ENCODE measurements at regions not wholly inside any gene's neighbourhood (a gene's known extent, or its start where the extent isn't known, plus 50 kb on each side); places are given as distances from the start of the nearest gene placed in this dataset.
A peak's percentile ranks its signal among the peaks of the same experiment; 100 is the strongest.
"Not testable (repeated sequence)": the region's sequence is repeated elsewhere in the genome, so short reads cannot be mapped to it uniquely, and the experiment has no call there.

DNA sequence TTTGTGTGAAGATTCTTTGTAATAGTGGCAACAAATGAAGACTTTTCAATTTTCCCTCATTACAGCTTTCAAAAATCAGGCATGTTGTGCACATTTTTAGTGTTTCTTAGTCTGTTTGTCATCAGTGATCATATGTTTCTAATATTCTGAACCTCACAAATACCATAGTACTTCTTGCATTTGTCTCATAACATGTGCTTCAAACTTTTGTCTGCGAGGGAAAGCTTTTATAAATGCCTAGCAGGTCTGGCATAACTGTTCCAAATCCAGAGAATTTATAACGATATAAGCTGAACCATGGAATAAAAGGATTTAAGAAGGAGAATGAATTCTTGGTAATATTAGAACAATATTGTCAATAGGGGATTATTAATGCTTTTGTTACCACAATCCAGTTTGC is 670.2 kb downstream of the RFPL4B start:
- Histone ChIP-seq H3K36me3 (ENCODE audit: control insufficient read depth in 2 of 2, insufficient read depth in 2 of 2, low read length in 2 of 2) (no peaks in the 10 kb centered on the region), H3K4me1 (ENCODE audit: control insufficient read depth, insufficient read depth, low read length) (no peaks in the 10 kb centered on the region), H3K4me3 (ENCODE audit: low read length in 2 of 2) (no peak overlapping the region), H3K9me3 (ENCODE audit: control insufficient read depth in 2 of 2, low read length in 2 of 2) (no peaks in the 10 kb centered on the region), H3K9ac (ENCODE audit: low read length in 2 of 2) (no peak overlapping the region), H3K27ac (ENCODE audit: low read length) (no peak overlapping the region), H3K27me3 (ENCODE audit: control insufficient read depth in 1 of 2, insufficient read depth in 2 of 2, low read length in 2 of 2) (no peaks in the 10 kb centered on the region)

DNA sequence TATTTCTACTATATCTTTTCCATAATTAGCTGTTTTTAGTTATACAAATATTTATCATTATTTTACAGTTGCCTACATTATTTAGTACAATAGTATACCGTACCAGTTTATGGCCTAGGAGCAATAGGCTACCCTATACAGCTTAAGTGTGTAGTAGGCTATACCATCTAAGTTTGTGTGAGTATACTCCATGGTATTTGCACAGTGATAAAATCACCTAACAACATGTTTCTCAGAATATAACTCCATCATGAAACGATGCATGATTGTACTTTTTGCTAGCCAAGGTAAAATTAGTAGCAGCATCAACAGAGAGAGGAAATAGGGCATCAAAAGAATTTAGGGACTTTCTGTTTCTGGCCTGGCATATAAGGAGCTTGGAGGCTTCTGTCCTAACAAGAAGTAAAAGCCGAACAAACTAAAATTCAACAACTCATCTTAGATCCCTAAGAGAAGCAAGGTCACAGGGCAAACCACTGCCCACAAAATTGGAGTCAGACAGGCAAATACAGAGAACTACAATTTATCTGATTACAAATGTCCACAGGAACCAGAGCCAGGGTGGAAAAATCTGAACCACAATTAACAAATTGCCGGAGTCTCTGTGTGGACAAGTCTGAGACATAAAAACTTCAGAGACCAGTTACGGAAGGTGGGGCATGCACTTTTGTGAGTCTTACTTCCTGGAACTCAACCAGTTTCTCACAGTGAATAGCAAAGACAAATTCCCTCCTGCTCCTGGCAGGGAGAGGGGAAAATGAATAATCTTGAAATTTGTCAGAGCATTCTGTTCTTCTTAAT is 671.4 kb downstream of the RFPL4B start:
- H3K4me3 ChIP-seq (ENCODE audit: low read length in 2 of 2): peak overlapping the region in 1 of 2 donors; percentile 8
- H3K9ac ChIP-seq (ENCODE audit: low read length in 2 of 2): peak overlapping the region in 1 of 2 donors; percentile 19
- peak overlapping the region; percentile 37 for H3K27ac ChIP-seq (ENCODE audit: low read length)
- no peaks in the 10 kb centered on the region for H3K9me3 ChIP-seq (ENCODE audit: control insufficient read depth in 2 of 2, low read length in 2 of 2)
- H3K4me1 ChIP-seq (ENCODE audit: control insufficient read depth, insufficient read depth, low read length): no peaks in the 10 kb centered on the region
- H3K36me3 ChIP-seq (ENCODE audit: control insufficient read depth in 2 of 2, insufficient read depth in 2 of 2, low read length in 2 of 2): no peaks in the 10 kb centered on the region
- no peaks in the 10 kb centered on the region for H3K27me3 ChIP-seq (ENCODE audit: control insufficient read depth in 1 of 2, insufficient read depth in 2 of 2, low read length in 2 of 2)

DNA sequence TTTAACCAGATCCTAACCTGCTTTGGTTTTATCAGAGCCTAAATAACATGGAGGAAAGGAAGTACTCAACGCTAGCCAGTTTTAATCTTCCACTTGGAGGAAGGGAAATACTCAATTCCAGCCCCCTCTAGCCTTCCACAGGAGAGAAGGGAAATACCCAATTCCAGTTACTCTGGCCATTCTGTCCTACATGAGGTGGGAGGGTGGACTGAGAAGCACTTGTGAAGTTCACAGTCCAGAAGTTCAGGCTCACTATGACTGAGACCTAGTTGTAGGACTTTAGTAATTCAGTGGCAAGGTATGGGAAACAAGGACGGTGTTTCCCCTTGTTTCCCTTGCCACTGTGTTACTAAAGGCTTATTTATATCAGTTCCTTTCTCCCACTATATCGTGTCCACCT is 672.0 kb downstream of the RFPL4B start:
- Histone ChIP-seq H3K36me3 (ENCODE audit: control insufficient read depth in 2 of 2, insufficient read depth in 2 of 2, low read length in 2 of 2) (no peaks in the 10 kb centered on the region), H3K4me1 (ENCODE audit: control insufficient read depth, insufficient read depth, low read length) (no peaks in the 10 kb centered on the region), H3K27me3 (ENCODE audit: control insufficient read depth in 1 of 2, insufficient read depth in 2 of 2, low read length in 2 of 2) (no peaks in the 10 kb centered on the region), H3K9me3 (ENCODE audit: control insufficient read depth in 2 of 2, low read length in 2 of 2) (no peaks in the 10 kb centered on the region), H3K4me3 (ENCODE audit: low read length in 2 of 2) (peak overlapping the region in 1 of 2 donors; percentile 8), H3K9ac (ENCODE audit: low read length in 2 of 2) (no peak overlapping the region), H3K27ac (ENCODE audit: low read length) (peak overlapping the region; percentile 37)

DNA sequence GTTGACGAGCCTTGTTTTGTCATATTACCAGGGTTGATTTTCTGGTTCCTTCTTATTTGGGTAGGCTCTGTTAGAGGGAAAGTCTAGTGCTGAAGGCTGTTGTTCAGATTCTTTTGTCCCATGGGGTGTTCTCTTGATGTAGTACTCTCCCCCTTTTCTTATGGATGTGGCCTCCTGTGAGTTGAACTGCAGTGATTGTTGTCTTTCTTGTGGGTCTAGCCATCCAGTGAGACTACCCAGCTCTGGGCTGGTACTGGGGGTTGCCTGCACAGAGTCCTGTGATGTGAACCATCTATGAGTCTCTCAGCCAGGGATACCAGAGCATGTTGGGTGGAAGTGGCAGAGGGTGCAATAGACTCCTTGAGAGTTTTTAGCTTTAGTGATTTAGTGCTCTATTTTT is 680.6 kb downstream of the RFPL4B start:
- no peaks in the 10 kb centered on the region for H3K4me1 ChIP-seq (ENCODE audit: control insufficient read depth, insufficient read depth, low read length)
- H3K27ac ChIP-seq (ENCODE audit: low read length): no peak overlapping the region
- H3K36me3 ChIP-seq (ENCODE audit: control insufficient read depth in 2 of 2, insufficient read depth in 2 of 2, low read length in 2 of 2): no peaks in the 10 kb centered on the region
- no peaks in the 10 kb centered on the region for H3K9me3 ChIP-seq (ENCODE audit: control insufficient read depth in 2 of 2, low read length in 2 of 2)
- no peak overlapping the region for H3K9ac ChIP-seq (ENCODE audit: low read length in 2 of 2)
- no peak overlapping the region for H3K4me3 ChIP-seq (ENCODE audit: low read length in 2 of 2)
- no peaks in the 10 kb centered on the region for H3K27me3 ChIP-seq (ENCODE audit: control insufficient read depth in 1 of 2, insufficient read depth in 2 of 2, low read length in 2 of 2)

DNA sequence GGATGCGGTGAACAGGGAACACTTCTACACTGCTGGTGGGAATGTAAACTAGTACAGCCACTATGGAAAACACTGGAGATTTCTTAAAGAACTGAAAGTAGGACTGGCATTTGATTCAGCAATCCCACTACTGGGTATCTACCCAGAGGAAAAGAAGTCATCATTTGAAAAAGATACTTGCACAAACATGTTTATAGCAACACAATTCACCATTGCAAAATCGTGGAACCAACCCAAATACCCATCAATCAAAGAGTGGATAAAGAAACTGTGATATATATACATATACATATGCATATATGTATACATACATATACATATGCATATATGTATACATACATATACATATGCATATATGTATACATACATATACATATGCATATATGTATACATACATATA is 682.0 kb downstream of the RFPL4B start:
- not testable (repeated sequence) for H3K9ac ChIP-seq (ENCODE audit: low read length in 2 of 2); H3K36me3 ChIP-seq (ENCODE audit: control insufficient read depth in 2 of 2, insufficient read depth in 2 of 2, low read length in 2 of 2); H3K4me1 ChIP-seq (ENCODE audit: control insufficient read depth, insufficient read depth, low read length); H3K4me3 ChIP-seq (ENCODE audit: low read length in 2 of 2); H3K9me3 ChIP-seq (ENCODE audit: control insufficient read depth in 2 of 2, low read length in 2 of 2); H3K27ac ChIP-seq (ENCODE audit: low read length); H3K27me3 ChIP-seq (ENCODE audit: control insufficient read depth in 1 of 2, insufficient read depth in 2 of 2, low read length in 2 of 2)

DNA sequence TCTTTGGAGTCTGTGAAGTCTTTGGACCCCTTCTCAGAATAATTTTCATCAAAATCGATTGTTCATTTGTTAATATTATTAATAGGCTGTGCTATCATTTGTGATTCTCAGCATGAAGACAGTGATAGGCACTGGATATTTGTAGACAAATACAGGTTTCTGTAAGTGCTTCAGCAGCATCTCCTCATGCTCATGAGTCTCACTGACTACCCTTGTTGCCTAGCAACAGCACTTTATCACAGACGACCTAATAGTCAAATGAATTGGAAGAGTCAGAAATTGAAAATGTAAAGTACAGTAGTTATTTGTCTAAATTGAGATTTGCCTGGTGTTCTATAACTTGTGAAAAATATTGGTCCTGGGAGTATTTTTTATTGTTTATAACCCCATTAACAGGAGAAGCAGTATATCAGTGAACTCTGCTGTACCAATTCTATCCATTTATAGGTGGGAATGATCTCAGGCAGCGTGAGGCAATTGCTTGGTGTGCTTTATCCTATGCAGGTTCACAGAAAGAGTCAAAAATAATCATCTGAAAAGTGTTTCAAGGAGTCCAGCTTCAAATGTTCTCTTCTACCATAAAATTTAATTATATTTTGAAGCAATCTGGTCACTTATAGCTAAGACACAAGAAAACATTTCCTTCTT is 684.6 kb downstream of the RFPL4B start:
- no peaks in the 10 kb centered on the region for H3K36me3 ChIP-seq (ENCODE audit: control insufficient read depth in 2 of 2, insufficient read depth in 2 of 2, low read length in 2 of 2)
- no peak overlapping the region for H3K27ac ChIP-seq (ENCODE audit: low read length)
- H3K4me3 ChIP-seq (ENCODE audit: low read length in 2 of 2): no peak overlapping the region
- no peaks in the 10 kb centered on the region for H3K4me1 ChIP-seq (ENCODE audit: control insufficient read depth, insufficient read depth, low read length)
- H3K9ac ChIP-seq (ENCODE audit: low read length in 2 of 2): no peak overlapping the region
- no peaks in the 10 kb centered on the region for H3K27me3 ChIP-seq (ENCODE audit: control insufficient read depth in 1 of 2, insufficient read depth in 2 of 2, low read length in 2 of 2)
- H3K9me3 ChIP-seq (ENCODE audit: control insufficient read depth in 2 of 2, low read length in 2 of 2): no peaks in the 10 kb centered on the region

DNA sequence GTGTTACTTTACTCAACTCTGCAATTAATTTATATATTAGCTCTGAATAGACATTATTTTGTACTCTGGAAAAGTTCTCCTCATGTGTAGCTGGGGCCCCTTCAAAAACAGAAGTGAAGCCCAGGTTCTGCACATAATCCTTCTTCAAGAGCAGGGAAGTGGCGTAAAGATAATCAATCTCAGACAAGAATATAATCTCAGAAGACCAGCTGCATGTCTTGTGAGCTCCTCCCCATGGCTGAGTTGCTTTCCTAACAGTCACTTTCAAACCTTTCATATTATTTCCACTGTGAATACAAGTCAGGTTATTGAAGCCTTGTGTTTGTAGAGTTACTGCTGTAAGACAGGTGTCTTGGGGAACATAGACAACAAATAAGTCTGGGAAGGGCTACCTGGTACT is 691.9 kb downstream of the RFPL4B start:
- Histone ChIP-seq H3K4me1 (ENCODE audit: control insufficient read depth, insufficient read depth, low read length) (no peaks in the 10 kb centered on the region), H3K4me3 (ENCODE audit: low read length in 2 of 2) (no peak overlapping the region), H3K9ac (ENCODE audit: low read length in 2 of 2) (no peak overlapping the region), H3K9me3 (ENCODE audit: control insufficient read depth in 2 of 2, low read length in 2 of 2) (no peaks in the 10 kb centered on the region), H3K27me3 (ENCODE audit: control insufficient read depth in 1 of 2, insufficient read depth in 2 of 2, low read length in 2 of 2) (no peaks in the 10 kb centered on the region), H3K36me3 (ENCODE audit: control insufficient read depth in 2 of 2, insufficient read depth in 2 of 2, low read length in 2 of 2) (no peaks in the 10 kb centered on the region), H3K27ac (ENCODE audit: low read length) (no peak overlapping the region)

DNA sequence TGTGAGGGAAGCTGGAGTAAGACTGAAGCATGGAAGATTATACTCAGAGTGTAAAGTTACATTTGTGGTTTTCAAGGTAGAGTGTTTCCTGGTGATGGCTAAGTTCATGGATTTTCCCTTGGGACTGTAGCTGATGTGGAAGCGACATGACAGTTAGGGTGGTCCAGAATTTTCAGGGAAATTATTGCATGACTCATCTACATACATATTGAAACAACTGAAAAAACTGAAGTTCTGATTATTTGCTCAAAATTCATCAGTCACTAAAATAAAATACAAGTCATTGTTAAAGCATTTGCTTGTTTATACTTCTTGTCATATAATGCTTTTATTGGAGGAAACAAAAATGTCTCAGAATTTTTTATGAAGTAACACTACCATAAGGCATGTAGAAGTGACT is 700.0 kb downstream of the RFPL4B start:
- H3K9me3 ChIP-seq (ENCODE audit: control insufficient read depth in 2 of 2, low read length in 2 of 2): no peaks in the 10 kb centered on the region
- no peaks in the 10 kb centered on the region for H3K36me3 ChIP-seq (ENCODE audit: control insufficient read depth in 2 of 2, insufficient read depth in 2 of 2, low read length in 2 of 2)
- no peaks in the 10 kb centered on the region for H3K27me3 ChIP-seq (ENCODE audit: control insufficient read depth in 1 of 2, insufficient read depth in 2 of 2, low read length in 2 of 2)
- no peak overlapping the region for H3K27ac ChIP-seq (ENCODE audit: low read length)
- no peak overlapping the region for H3K4me3 ChIP-seq (ENCODE audit: low read length in 2 of 2)
- no peak overlapping the region for H3K9ac ChIP-seq (ENCODE audit: low read length in 2 of 2)
- no peaks in the 10 kb centered on the region for H3K4me1 ChIP-seq (ENCODE audit: control insufficient read depth, insufficient read depth, low read length)

DNA sequence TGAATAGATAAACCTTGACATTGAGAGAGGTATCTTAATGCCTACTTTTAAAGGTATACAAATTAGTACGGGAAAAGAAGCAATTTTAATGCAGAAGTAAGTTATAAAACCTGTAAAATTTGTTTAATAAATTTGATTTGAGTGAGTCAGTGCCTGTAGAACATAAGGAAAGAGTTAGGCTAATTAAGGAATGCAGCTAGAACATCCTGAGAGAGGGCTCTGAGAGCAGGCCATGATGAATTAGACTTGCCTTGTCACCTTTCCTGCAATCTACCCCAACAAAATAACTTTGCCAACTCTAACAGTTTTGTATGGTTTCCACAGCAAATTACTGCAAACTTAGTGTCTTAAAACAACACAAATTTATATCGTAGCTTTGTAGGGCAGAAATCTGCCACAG is 700.8 kb downstream of the RFPL4B start:
- Histone ChIP-seq H3K9ac (ENCODE audit: low read length in 2 of 2) (no peak overlapping the region), H3K36me3 (ENCODE audit: control insufficient read depth in 2 of 2, insufficient read depth in 2 of 2, low read length in 2 of 2) (no peaks in the 10 kb centered on the region), H3K9me3 (ENCODE audit: control insufficient read depth in 2 of 2, low read length in 2 of 2) (no peaks in the 10 kb centered on the region), H3K4me1 (ENCODE audit: control insufficient read depth, insufficient read depth, low read length) (no peaks in the 10 kb centered on the region), H3K4me3 (ENCODE audit: low read length in 2 of 2) (no peak overlapping the region), H3K27ac (ENCODE audit: low read length) (no peak overlapping the region), H3K27me3 (ENCODE audit: control insufficient read depth in 1 of 2, insufficient read depth in 2 of 2, low read length in 2 of 2) (no peaks in the 10 kb centered on the region)

DNA sequence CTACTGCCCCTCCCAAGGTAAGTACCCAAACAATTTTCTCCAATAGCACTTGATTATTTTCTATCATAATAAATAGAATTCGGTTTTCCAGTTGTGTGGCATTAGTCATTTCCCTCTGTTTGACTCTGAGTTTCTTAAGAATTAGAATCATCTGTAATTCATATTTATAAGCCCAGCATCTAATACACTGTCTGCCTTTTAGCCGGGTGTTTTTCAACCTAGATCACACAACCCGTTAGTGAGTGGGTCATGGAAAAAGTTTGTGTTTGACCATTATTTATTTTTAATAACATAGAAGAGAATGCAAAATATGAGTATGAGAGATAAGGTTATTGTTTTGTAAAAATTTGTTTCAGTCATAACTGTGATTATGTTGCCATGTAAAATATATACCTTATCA is 701.6 kb downstream of the RFPL4B start:
- no peak overlapping the region for H3K4me3 ChIP-seq (ENCODE audit: low read length in 2 of 2)
- no peaks in the 10 kb centered on the region for H3K27me3 ChIP-seq (ENCODE audit: control insufficient read depth in 1 of 2, insufficient read depth in 2 of 2, low read length in 2 of 2)
- H3K4me1 ChIP-seq (ENCODE audit: control insufficient read depth, insufficient read depth, low read length): no peaks in the 10 kb centered on the region
- H3K27ac ChIP-seq (ENCODE audit: low read length): no peak overlapping the region
- H3K9ac ChIP-seq (ENCODE audit: low read length in 2 of 2): no peak overlapping the region
- H3K9me3 ChIP-seq (ENCODE audit: control insufficient read depth in 2 of 2, low read length in 2 of 2): no peaks in the 10 kb centered on the region
- no peaks in the 10 kb centered on the region for H3K36me3 ChIP-seq (ENCODE audit: control insufficient read depth in 2 of 2, insufficient read depth in 2 of 2, low read length in 2 of 2)

DNA sequence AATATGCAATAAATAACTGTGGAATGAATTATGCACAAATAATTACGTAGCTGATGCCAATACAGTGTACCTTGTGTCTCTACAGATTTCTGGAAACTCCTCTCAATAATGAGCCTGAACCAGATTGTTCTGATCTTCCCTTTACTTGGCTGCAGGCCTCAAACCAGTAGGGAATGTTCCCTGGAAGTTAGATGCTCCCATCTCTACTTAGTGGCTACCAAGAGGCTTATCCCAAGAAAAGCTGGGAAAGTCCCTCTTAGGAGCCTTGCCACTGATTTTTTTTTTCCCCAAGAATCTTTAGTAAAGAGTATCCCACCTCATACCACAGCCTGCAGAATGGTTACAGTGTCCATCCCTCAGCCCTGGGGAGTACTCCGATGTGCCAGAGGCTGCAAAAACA is 702.1 kb downstream of the RFPL4B start:
- Histone ChIP-seq H3K9me3 (ENCODE audit: control insufficient read depth in 2 of 2, low read length in 2 of 2) (no peaks in the 10 kb centered on the region), H3K36me3 (ENCODE audit: control insufficient read depth in 2 of 2, insufficient read depth in 2 of 2, low read length in 2 of 2) (no peaks in the 10 kb centered on the region), H3K9ac (ENCODE audit: low read length in 2 of 2) (no peak overlapping the region), H3K4me3 (ENCODE audit: low read length in 2 of 2) (no peak overlapping the region), H3K27me3 (ENCODE audit: control insufficient read depth in 1 of 2, insufficient read depth in 2 of 2, low read length in 2 of 2) (no peaks in the 10 kb centered on the region), H3K4me1 (ENCODE audit: control insufficient read depth, insufficient read depth, low read length) (no peaks in the 10 kb centered on the region), H3K27ac (ENCODE audit: low read length) (no peak overlapping the region)
